Activated T-cell treated with anti-CD3 and anti-CD28 coated beads, Interleukin-2, amount 50 U/mL, for 4 hours (primary cell): ENCODE measurements at regions not wholly inside any gene's neighbourhood (a gene's known extent, or its start where the extent isn't known, plus 50 kb on each side); places are given as distances from the start of the nearest gene placed in this dataset.

Source experiments
- ATAC-seq, 2 donors: fragments of 200-7000 bp; cut with Tn5 transposase; one replicate each; pipeline ENCODE4 v1.10.0; 2021
- DNase-seq: peaks from one replicate; pipeline ENCODE4 v3.0.0-alpha.2; 2020
- H3K27me3 Mint-ChIP-seq: one replicate; pipeline ENCODE4 v1.8.0; 2021; ENCODE audit warnings: low read depth, mixed read lengths
- H3K36me3 Mint-ChIP-seq: one replicate; pipeline ENCODE4 v1.8.0; 2022; ENCODE audit warnings: mixed read lengths; ENCODE audit not compliant: insufficient read depth
- H3K4me1 Mint-ChIP-seq: one replicate; pipeline ENCODE4 v1.8.0; 2021; ENCODE audit warnings: low read depth, mixed read lengths
- H3K4me3 Mint-ChIP-seq: one replicate; pipeline ENCODE4 v1.8.0; 2021; ENCODE audit warnings: mild to moderate bottlenecking, moderate library complexity, mixed read lengths
- H3K9me3 Mint-ChIP-seq: one replicate; pipeline ENCODE4 v1.8.0; 2021; ENCODE audit warnings: mixed read lengths

- Mint-ChIP-seq H3K27me3 (no peaks in the 10 kb centered on the region), H3K4me1 (no peaks in the 10 kb centered on the region), H3K9me3 (no peaks in the 10 kb centered on the region), H3K4me3 (no peak overlapping the region), H3K36me3 (no peaks in the 10 kb centered on the region)
- ATAC-seq (no peak), DNase-seq (no peak)
Measured at GRCh38 chr4:177155454-177155853, 154.2 kb upstream of the NEIL3 start.

- H3K27me3 Mint-ChIP-seq: no peaks in the 10 kb centered on the region
- DNase-seq (no peak), ATAC-seq (no peak)
- H3K9me3 Mint-ChIP-seq: no peaks in the 10 kb centered on the region
- H3K36me3 Mint-ChIP-seq: no peaks in the 10 kb centered on the region
- H3K4me3 Mint-ChIP-seq: no peak overlapping the region
- H3K4me1 Mint-ChIP-seq: no peaks in the 10 kb centered on the region
Measured at GRCh38 chr4:177159600-177159999, 150.1 kb upstream of the NEIL3 start.

- no peaks in the 10 kb centered on the region for H3K27me3 Mint-ChIP-seq
- DNase-seq (no peak), ATAC-seq (no peak)
- no peak overlapping the region for H3K4me3 Mint-ChIP-seq
- H3K36me3 Mint-ChIP-seq: no peaks in the 10 kb centered on the region
- H3K4me1 Mint-ChIP-seq: no peaks in the 10 kb centered on the region
- no peaks in the 10 kb centered on the region for H3K9me3 Mint-ChIP-seq
Measured at GRCh38 chr4:177161781-177162180, 147.9 kb upstream of the NEIL3 start.

- no peak for ATAC-seq
- no peaks in the 10 kb centered on the region for H3K9me3 Mint-ChIP-seq
- DNase-seq: no peak
- no peaks in the 10 kb centered on the region for H3K36me3 Mint-ChIP-seq
- H3K4me1 Mint-ChIP-seq: no peaks in the 10 kb centered on the region
- no peak overlapping the region for H3K4me3 Mint-ChIP-seq
- H3K27me3 Mint-ChIP-seq: no peaks in the 10 kb centered on the region
Measured at GRCh38 chr4:177163532-177163931, 146.1 kb upstream of the NEIL3 start.

GRCh38 chr4:177171588-177171987, 138.1 kb upstream of the NEIL3 start:
- Mint-ChIP-seq H3K36me3 (no peaks in the 10 kb centered on the region), H3K9me3 (no peaks in the 10 kb centered on the region), H3K4me3 (no peak overlapping the region), H3K4me1 (no peaks in the 10 kb centered on the region), H3K27me3 (no peaks in the 10 kb centered on the region)
- DNase-seq (no peak), ATAC-seq (no peak)

GRCh38 chr4:177175473-177175872, 134.2 kb upstream of the NEIL3 start:
- Mint-ChIP-seq H3K4me3 (no peak overlapping the region), H3K9me3 (no peaks in the 10 kb centered on the region), H3K36me3 (no peaks in the 10 kb centered on the region), H3K4me1 (no peaks in the 10 kb centered on the region), H3K27me3 (no peaks in the 10 kb centered on the region)
- DNase-seq: no peak
- ATAC-seq: no peak

- Mint-ChIP-seq H3K9me3 (no peaks in the 10 kb centered on the region), H3K36me3 (no peaks in the 10 kb centered on the region), H3K27me3 (no peaks in the 10 kb centered on the region), H3K4me1 (no peaks in the 10 kb centered on the region), H3K4me3 (no peak overlapping the region)
- ATAC-seq (no peak), DNase-seq (no peak)
Measured at GRCh38 chr4:177177541-177178081, 132.1 kb upstream of the NEIL3 start.

- no peaks in the 10 kb centered on the region for H3K36me3 Mint-ChIP-seq
- no peaks in the 10 kb centered on the region for H3K9me3 Mint-ChIP-seq
- H3K27me3 Mint-ChIP-seq: no peaks in the 10 kb centered on the region
- no peak for DNase-seq
- no peak for ATAC-seq
- H3K4me1 Mint-ChIP-seq: no peaks in the 10 kb centered on the region
- no peak overlapping the region for H3K4me3 Mint-ChIP-seq
Measured at GRCh38 chr4:177178246-177178645, 131.4 kb upstream of the NEIL3 start.

- Mint-ChIP-seq H3K36me3 (no peaks in the 10 kb centered on the region), H3K4me1 (no peaks in the 10 kb centered on the region)
- no peak for DNase-seq
Measured at GRCh38 chr4:177182166-177182565, 127.5 kb upstream of the NEIL3 start.

GRCh38 chr4:177182728-177183127, 126.9 kb upstream of the NEIL3 start:
- ATAC-seq (no peak), DNase-seq (no peak)
- no peaks in the 10 kb centered on the region for H3K36me3 Mint-ChIP-seq
- H3K4me1 Mint-ChIP-seq: no peaks in the 10 kb centered on the region
- H3K9me3 Mint-ChIP-seq: no peaks in the 10 kb centered on the region
- H3K27me3 Mint-ChIP-seq: no peaks in the 10 kb centered on the region
- no peak overlapping the region for H3K4me3 Mint-ChIP-seq

More at GRCh38 chr4:177182166-177182565, 127.5 kb upstream of the NEIL3 start:
- Mint-ChIP-seq H3K4me3 (no peak overlapping the region), H3K9me3 (no peaks in the 10 kb centered on the region), H3K27me3 (no peaks in the 10 kb centered on the region)
- ATAC-seq: no peak

GRCh38 chr4:177185151-177185550, 124.5 kb upstream of the NEIL3 start:
- H3K4me1 Mint-ChIP-seq: no peaks in the 10 kb centered on the region
- no peaks in the 10 kb centered on the region for H3K27me3 Mint-ChIP-seq
- no peaks in the 10 kb centered on the region for H3K9me3 Mint-ChIP-seq
- DNase-seq (no peak), ATAC-seq (no peak)
- no peaks in the 10 kb centered on the region for H3K36me3 Mint-ChIP-seq
- no peak overlapping the region for H3K4me3 Mint-ChIP-seq

GRCh38 chr4:177185579-177185978, 124.1 kb upstream of the NEIL3 start:
- Mint-ChIP-seq H3K4me1 (no peaks in the 10 kb centered on the region), H3K36me3 (no peaks in the 10 kb centered on the region), H3K27me3 (no peaks in the 10 kb centered on the region), H3K4me3 (no peak overlapping the region), H3K9me3 (no peaks in the 10 kb centered on the region)
- ATAC-seq (no peak), DNase-seq (no peak)

GRCh38 chr4:177187371-177187770, 122.3 kb upstream of the NEIL3 start:
- Mint-ChIP-seq H3K4me1 (no peaks in the 10 kb centered on the region), H3K4me3 (no peak overlapping the region), H3K27me3 (no peaks in the 10 kb centered on the region), H3K36me3 (no peaks in the 10 kb centered on the region), H3K9me3 (no peaks in the 10 kb centered on the region)
- DNase-seq (no peak), ATAC-seq (no peak)

- H3K4me1 Mint-ChIP-seq: no peaks in the 10 kb centered on the region
- no peak for ATAC-seq
- H3K9me3 Mint-ChIP-seq: no peaks in the 10 kb centered on the region
Measured at GRCh38 chr4:177190995-177191580, 118.6 kb upstream of the NEIL3 start.

GRCh38 chr4:177191586-177191985, 118.1 kb upstream of the NEIL3 start:
- H3K36me3 Mint-ChIP-seq: no peaks in the 10 kb centered on the region
- no peak overlapping the region for H3K4me3 Mint-ChIP-seq
- no peak for ATAC-seq
- DNase-seq: no peak
- H3K27me3 Mint-ChIP-seq: no peaks in the 10 kb centered on the region
- no peaks in the 10 kb centered on the region for H3K9me3 Mint-ChIP-seq
- no peaks in the 10 kb centered on the region for H3K4me1 Mint-ChIP-seq

More at GRCh38 chr4:177190995-177191580, 118.6 kb upstream of the NEIL3 start:
- DNase-seq: no peak
- H3K36me3 Mint-ChIP-seq: no peaks in the 10 kb centered on the region
- no peak overlapping the region for H3K4me3 Mint-ChIP-seq
- no peaks in the 10 kb centered on the region for H3K27me3 Mint-ChIP-seq
